ENCODE measurements at regions not wholly inside any gene's neighbourhood (a gene's known extent, or its start where the extent isn't known, plus 50 kb on each side); places are given as distances from the start of the nearest gene placed in this dataset.

GRCh38 chr7:16344927-16345326 is 76.4 kb downstream of the CRPPA start:
- H3K9me3 Mint-ChIP-seq, result peaks cover 23% of the 10 kb centered on the region
- H3K4me1 Mint-ChIP-seq, result peaks cover 28% of the 10 kb centered on the region
- no peak for TF ChIP-seq CTCF (IDR thresholded peaks at IDR 0.05; ENCODE audit: unreplicated experiment in 3 of 3)
- no peak overlapping the region for H3K4me3 Mint-ChIP-seq
- H3K36me3 Mint-ChIP-seq (ENCODE audit: low read depth), result peaks cover 15% of the 10 kb centered on the region
- H3K27ac Mint-ChIP-seq, result no peak overlapping the region
- H3K27me3 Mint-ChIP-seq (ENCODE audit: low read depth), result no peaks in the 10 kb centered on the region

GRCh38 chr7:16343612-16344011 is 77.7 kb downstream of the CRPPA start:
- Mint-ChIP-seq H3K27me3 (ENCODE audit: low read depth) (no peaks in the 10 kb centered on the region), H3K36me3 (ENCODE audit: low read depth) (peaks cover 7% of the 10 kb centered on the region), H3K9me3 (peaks cover 12% of the 10 kb centered on the region), H3K27ac (no peak overlapping the region), H3K4me3 (no peak overlapping the region), H3K4me1 (peaks cover 27% of the 10 kb centered on the region)
- TF ChIP-seq CTCF (IDR thresholded peaks at IDR 0.05; ENCODE audit: unreplicated experiment in 3 of 3), result no peak

- H3K9me3 Mint-ChIP-seq, result peaks cover 27% of the 10 kb centered on the region
- TF ChIP-seq CTCF (IDR thresholded peaks at IDR 0.05; ENCODE audit: unreplicated experiment in 3 of 3), result no peak
- H3K4me1 Mint-ChIP-seq, result no peaks in the 10 kb centered on the region
- H3K36me3 Mint-ChIP-seq (ENCODE audit: low read depth), result peaks cover 3% of the 10 kb centered on the region
- H3K27ac Mint-ChIP-seq, result no peak overlapping the region
- H3K27me3 Mint-ChIP-seq (ENCODE audit: low read depth), result no peaks in the 10 kb centered on the region
- no peak overlapping the region for H3K4me3 Mint-ChIP-seq
These were observed 83.3 kb downstream of the CRPPA start for GRCh38 chr7:16338065-16338464.

- Mint-ChIP-seq H3K27ac (no peak overlapping the region), H3K4me1 (no peaks in the 10 kb centered on the region), H3K4me3 (no peak overlapping the region), H3K36me3 (ENCODE audit: low read depth) (no peaks in the 10 kb centered on the region), H3K27me3 (ENCODE audit: low read depth) (no peaks in the 10 kb centered on the region), H3K9me3 (no peaks in the 10 kb centered on the region)
- TF ChIP-seq CTCF (IDR thresholded peaks at IDR 0.05; ENCODE audit: unreplicated experiment in 3 of 3), result no peak
These were observed 95.2 kb downstream of the CRPPA start for GRCh38 chr7:16326106-16326505.

GRCh38 chr7:16323313-16323712 is 98.0 kb downstream of the CRPPA start:
- H3K36me3 Mint-ChIP-seq (ENCODE audit: low read depth), result no peaks in the 10 kb centered on the region
- no peak for TF ChIP-seq CTCF (IDR thresholded peaks at IDR 0.05; ENCODE audit: unreplicated experiment in 3 of 3)
- no peak overlapping the region for H3K27ac Mint-ChIP-seq
- no peaks in the 10 kb centered on the region for H3K9me3 Mint-ChIP-seq
- no peaks in the 10 kb centered on the region for H3K4me1 Mint-ChIP-seq
- H3K27me3 Mint-ChIP-seq (ENCODE audit: low read depth), result no peaks in the 10 kb centered on the region
- H3K4me3 Mint-ChIP-seq, result no peak overlapping the region

- no peak for TF ChIP-seq CTCF (IDR thresholded peaks at IDR 0.05; ENCODE audit: unreplicated experiment in 3 of 3)
- H3K4me1 Mint-ChIP-seq, result no peaks in the 10 kb centered on the region
These were observed 101.2 kb downstream of the CRPPA start for GRCh38 chr7:16320099-16320660.

More at GRCh38 chr7:16320099-16320660, 101.2 kb downstream of the CRPPA start:
- H3K27me3 Mint-ChIP-seq (ENCODE audit: low read depth), result no peaks in the 10 kb centered on the region
- H3K27ac Mint-ChIP-seq, result no peak overlapping the region
- no peaks in the 10 kb centered on the region for H3K9me3 Mint-ChIP-seq
- no peak overlapping the region for H3K4me3 Mint-ChIP-seq
- no peaks in the 10 kb centered on the region for H3K36me3 Mint-ChIP-seq (ENCODE audit: low read depth)

All from nephron (organoid).